Tibial nerve (tissue), 3 donors: ENCODE measurements at regions not wholly inside any gene's neighbourhood (a gene's known extent, or its start where the extent isn't known, plus 50 kb on each side); places are given as distances from the start of the nearest gene placed in this dataset.

Experiments used
- CTCF ChIP-seq, 5 experiments: fragments of 200-600 bp in 3 of 5; fragments of 450-650 bp in 2 of 5; sonication (generic) in 3 of 5; IDR thresholded peaks; one replicate each; pipeline ENCODE4 v1.5.1; 2016 to 2019; ENCODE audit warnings: antibody characterized with exemption in 5 of 5, mild to moderate bottlenecking in 3 of 5, moderate library complexity in 2 of 5
- POLR2A ChIP-seq, 2 donors: fragments of 450-650 bp; IDR thresholded peaks; one replicate each; pipeline ENCODE4 v1.6.1; 2017; ENCODE audit warnings: antibody characterized with exemption in 2 of 2, mild to moderate bottlenecking in 2 of 2, moderate library complexity in 2 of 2

GRCh38 chr6:68182386-68182785 is 452.7 kb upstream of the ADGRB3 start:
- no peak for TF ChIP-seq CTCF (IDR thresholded peaks at IDR 0.05)
- TF ChIP-seq POLR2A (IDR thresholded peaks at IDR 0.05), result no peak
